Lower leg skin (tissue), 4 donors: ENCODE measurements at regions not wholly inside any gene's neighbourhood (a gene's known extent, or its start where the extent isn't known, plus 50 kb on each side); places are given as distances from the start of the nearest gene placed in this dataset.

Experiments
- DNase-seq, 2 donors: peaks; one replicate each; pipeline ENCODE4 v3.0.0-alpha.2; 2019; ENCODE audit warnings: low spot score in 2 of 2
- H3K4me3 ChIP-seq: fragments of 200-600 bp; sonication (generic); 2 replicates; pipeline ENCODE4 v1.5.1; 2017; ENCODE audit warnings: mild to moderate bottlenecking, low read depth; ENCODE audit not compliant: poor library complexity, severe bottlenecking
- POLR2A ChIP-seq, 2 donors: fragments of 450-650 bp; IDR thresholded peaks; one replicate each; pipeline ENCODE4 v1.6.1; 2016 to 2017; ENCODE audit warnings: antibody characterized with exemption in 2 of 2, mild to moderate bottlenecking in 1 of 2, moderate library complexity in 1 of 2
- WGBS, 2 donors: methylation state at CpG; one replicate each; pipeline ENCODE4 v1.1.5; 2018; 5-methylcytosine and 5-hydroxymethylcytosine counted together
- intact Hi-C: fragments of 100-400 bp; cut with DNase I; formaldehyde crosslinking; loops from one replicate; pipeline ENCODE4 v1.15.0; 2023; ENCODE audit warnings: low total_unique reads
- TF ChIP-seq, protein P1 (sequence below), 3 donors: fragments of 450-650 bp; IDR thresholded peaks; one replicate each; pipeline ENCODE4 v1.5.1; 2016; ENCODE audit warnings: antibody characterized with exemption in 3 of 3, mild to moderate bottlenecking in 3 of 3, moderate library complexity in 2 of 3

DNA sequence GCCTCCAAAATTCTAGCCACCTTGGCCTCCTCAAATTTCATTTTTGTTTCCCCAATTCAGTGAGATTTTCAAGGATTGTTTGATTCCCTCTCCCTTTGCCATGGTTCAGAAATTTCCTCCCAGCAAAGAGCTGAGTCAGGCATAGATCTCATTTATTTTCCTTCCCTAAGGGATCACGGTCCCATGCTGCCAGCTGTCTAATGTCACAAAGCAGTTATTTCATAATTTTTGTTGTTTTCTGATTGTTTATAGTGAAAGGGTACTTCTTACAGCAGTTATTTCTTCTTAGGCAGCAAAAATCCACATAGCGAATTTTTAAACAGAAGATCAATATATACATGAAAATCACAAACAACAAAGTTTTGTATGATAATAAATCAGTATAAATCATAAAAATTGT lies 470.5 kb upstream of the MAGEB18 start:
- 42 to 65% methylated on average over 2 of the region's 2 CpGs for WGBS, 2 donors
- H3K4me3 ChIP-seq, result no peak overlapping the region
- TF ChIP-seq, protein P1, sequence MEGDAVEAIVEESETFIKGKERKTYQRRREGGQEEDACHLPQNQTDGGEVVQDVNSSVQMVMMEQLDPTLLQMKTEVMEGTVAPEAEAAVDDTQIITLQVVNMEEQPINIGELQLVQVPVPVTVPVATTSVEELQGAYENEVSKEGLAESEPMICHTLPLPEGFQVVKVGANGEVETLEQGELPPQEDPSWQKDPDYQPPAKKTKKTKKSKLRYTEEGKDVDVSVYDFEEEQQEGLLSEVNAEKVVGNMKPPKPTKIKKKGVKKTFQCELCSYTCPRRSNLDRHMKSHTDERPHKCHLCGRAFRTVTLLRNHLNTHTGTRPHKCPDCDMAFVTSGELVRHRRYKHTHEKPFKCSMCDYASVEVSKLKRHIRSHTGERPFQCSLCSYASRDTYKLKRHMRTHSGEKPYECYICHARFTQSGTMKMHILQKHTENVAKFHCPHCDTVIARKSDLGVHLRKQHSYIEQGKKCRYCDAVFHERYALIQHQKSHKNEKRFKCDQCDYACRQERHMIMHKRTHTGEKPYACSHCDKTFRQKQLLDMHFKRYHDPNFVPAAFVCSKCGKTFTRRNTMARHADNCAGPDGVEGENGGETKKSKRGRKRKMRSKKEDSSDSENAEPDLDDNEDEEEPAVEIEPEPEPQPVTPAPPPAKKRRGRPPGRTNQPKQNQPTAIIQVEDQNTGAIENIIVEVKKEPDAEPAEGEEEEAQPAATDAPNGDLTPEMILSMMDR (IDR thresholded peaks at IDR 0.05), result no peak
- no peak for TF ChIP-seq POLR2A (IDR thresholded peaks at IDR 0.05)
- no peak for DNase-seq
- intact Hi-C loops, result no loop called here

DNA sequence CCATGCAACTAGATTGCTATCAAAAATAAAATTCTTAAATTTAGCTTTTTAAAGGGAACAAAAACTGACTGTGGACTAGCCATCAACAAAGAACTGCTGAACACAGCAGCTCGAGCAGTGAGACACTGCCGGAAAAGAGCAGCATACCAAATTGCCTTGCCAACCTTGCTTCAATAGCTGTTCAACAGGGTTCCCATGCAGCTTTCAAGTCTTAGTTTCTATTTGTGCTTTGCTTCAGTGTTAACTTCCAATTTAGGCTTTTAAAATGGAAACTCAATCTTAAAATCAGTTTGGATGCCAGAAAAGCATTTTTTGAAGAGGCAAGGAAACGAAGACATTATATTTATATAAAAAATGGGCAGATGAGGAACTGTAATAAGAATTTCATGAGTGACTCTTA lies 463.4 kb upstream of the MAGEB18 start:
- no peak overlapping the region for H3K4me3 ChIP-seq

DNA sequence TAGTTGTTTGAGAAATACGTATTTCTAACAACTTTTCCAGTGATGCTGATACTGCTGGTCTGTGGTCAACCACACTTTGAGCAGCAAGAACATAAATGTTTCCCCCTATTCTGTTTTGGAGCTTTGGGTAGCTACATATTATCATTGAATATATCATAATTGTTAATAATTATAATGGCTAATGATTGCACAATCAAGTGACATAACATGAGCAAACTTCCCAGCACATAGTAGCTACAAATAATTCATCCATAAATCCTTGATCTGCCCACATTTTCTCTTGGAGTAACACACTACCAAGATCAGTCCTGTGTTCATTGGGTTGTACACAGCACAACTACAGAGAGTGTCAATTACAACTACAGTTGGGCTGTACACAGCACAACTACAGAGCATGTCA lies 436.3 kb upstream of the MAGEB18 start:
- no peak for DNase-seq
- intact Hi-C loops, result no loop called here
- TF ChIP-seq, protein P1 (IDR thresholded peaks at IDR 0.05), result no peak
- no peak for TF ChIP-seq POLR2A (IDR thresholded peaks at IDR 0.05)
- WGBS, 2 donors, result 69 to 94% methylated on average over 1 of the region's 1 CpG
- no peak overlapping the region for H3K4me3 ChIP-seq

More for the DNA sequence above, 463.4 kb upstream of the MAGEB18 start:
- TF ChIP-seq, protein P1 (IDR thresholded peaks at IDR 0.05), result no peak
- TF ChIP-seq POLR2A (IDR thresholded peaks at IDR 0.05), result no peak
- intact Hi-C loops, result no loop called here
- WGBS, 2 donors, result 61 to 69% methylated on average over 3 of the region's 3 CpGs
- DNase-seq, result no peak

DNA sequence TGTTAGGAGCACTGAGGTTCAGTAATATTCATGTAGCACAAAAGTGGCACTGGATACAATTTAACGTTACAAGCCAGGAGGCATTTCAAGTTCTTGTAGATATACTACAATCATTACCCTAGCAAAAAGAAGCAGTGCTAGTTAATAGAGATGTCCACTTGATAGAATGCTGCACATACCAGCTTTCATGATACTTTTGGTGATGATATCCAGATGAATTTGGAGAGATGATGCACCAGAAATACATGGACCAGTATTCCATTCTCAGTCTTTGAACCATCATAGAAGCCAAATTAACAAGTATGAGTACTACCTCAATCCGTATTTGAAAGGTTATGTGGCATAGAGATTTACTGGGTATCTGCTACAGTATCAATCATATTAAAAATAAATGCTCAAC lies 421.0 kb upstream of the MAGEB18 start:
- TF ChIP-seq, protein P1 (IDR thresholded peaks at IDR 0.05), result no peak
- no peak for TF ChIP-seq POLR2A (IDR thresholded peaks at IDR 0.05)
- 50 to 58% methylated on average over 2 of the region's 2 CpGs for WGBS, 2 donors
- intact Hi-C loops, result no loop called here
- no peak for DNase-seq
- H3K4me3 ChIP-seq, result no peak overlapping the region

DNA sequence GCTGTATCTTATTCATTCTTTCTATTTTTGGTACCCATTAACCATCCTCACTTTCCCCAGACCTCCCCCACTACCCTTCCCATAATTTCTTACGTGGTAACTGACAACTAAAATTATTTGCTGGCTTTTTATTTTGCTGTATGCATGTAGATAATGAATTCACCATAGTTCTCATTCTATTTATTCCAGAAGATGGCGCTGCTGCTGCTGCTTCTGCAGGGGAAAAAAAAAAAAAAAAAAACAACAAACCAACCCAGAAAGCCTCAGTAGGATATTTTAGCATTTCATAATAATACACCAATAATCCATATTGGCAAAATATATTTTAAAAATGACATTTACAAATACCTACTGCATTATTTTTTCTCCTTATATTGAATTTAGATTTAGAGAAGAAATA lies 416.6 kb upstream of the MAGEB18 start:
- intact Hi-C loops, result no loop called here
- TF ChIP-seq POLR2A (IDR thresholded peaks at IDR 0.05), result no peak
- TF ChIP-seq, protein P1 (IDR thresholded peaks at IDR 0.05), result no peak
- no peak for DNase-seq
- 8 to 9% methylated on average over 2 of the region's 2 CpGs for WGBS, 2 donors
- no peak overlapping the region for H3K4me3 ChIP-seq

DNA sequence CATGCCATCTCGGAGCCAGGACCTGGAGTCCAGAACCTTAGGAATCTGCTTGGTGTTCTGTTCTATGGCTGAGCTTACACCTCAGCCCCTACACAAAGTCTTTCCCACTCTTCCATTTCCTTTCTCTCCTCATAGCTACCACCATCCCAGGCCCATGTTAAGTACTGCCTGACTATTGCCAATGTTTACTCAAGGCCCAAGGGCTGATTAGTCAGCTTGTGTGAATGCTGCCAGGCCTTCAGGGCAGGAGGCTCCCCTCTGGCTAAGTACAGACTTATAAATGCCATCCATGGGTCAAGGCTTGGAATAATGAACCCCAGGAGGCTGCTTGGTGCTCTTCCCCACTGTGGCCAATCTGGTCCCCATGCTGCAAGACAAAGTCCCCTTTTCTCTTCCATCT lies 411.6 kb upstream of the MAGEB18 start:
- TF ChIP-seq POLR2A (IDR thresholded peaks at IDR 0.05), result no peak
- TF ChIP-seq, protein P1 (IDR thresholded peaks at IDR 0.05), result no peak
- 93 to 100% methylated on average over 1 of the region's 1 CpG for WGBS, 2 donors
- H3K4me3 ChIP-seq, result no peak overlapping the region
- intact Hi-C loops, result no loop called here
- DNase-seq, result no peak
